Medulla oblongata (tissue), 1 donor: ENCODE measurements at regions not wholly inside any gene's neighbourhood (a gene's known extent, or its start where the extent isn't known, plus 50 kb on each side); places are given as distances from the start of the nearest gene placed in this dataset.
A peak's percentile ranks its signal among the peaks of the same experiment; 100 is the strongest.
"Not testable (repeated sequence)": the region's sequence is repeated elsewhere in the genome, so short reads cannot be mapped to it uniquely, and the experiment has no call there.

Experiments
- DNase-seq: peaks from one replicate; pipeline ENCODE4 v3.0.0-alpha.2; 2015; ENCODE audit errors: extremely low spot score

- DNase-seq = no peak
Measured at GRCh38 chr11:25615069-25615468, 716.9 kb upstream of the ANO3 start.

GRCh38 chr11:25615841-25616240 is 716.1 kb upstream of the ANO3 start:
- DNase-seq = no peak

- DNase-seq = no peak
Measured at GRCh38 chr11:25625094-25625493, 706.8 kb upstream of the ANO3 start.

- no peak for DNase-seq
Measured at GRCh38 chr11:25628030-25628429, 703.9 kb upstream of the ANO3 start.

GRCh38 chr11:25633230-25633629 is 698.7 kb upstream of the ANO3 start:
- no peak for DNase-seq

- not testable (repeated sequence) for DNase-seq
Measured at GRCh38 chr11:25649220-25649619, 682.7 kb upstream of the ANO3 start.

- no peak for DNase-seq
Measured at GRCh38 chr11:25650319-25650718, 681.6 kb upstream of the ANO3 start.

- peak; percentile 4 for DNase-seq
Measured at GRCh38 chr11:25655636-25656035, 676.3 kb upstream of the ANO3 start.

- no peak for DNase-seq
Measured at GRCh38 chr11:25658916-25659315, 673.0 kb upstream of the ANO3 start.

GRCh38 chr11:25659706-25660105 is 672.2 kb upstream of the ANO3 start:
- no peak for DNase-seq

GRCh38 chr11:25667871-25668270 is 664.1 kb upstream of the ANO3 start:
- no peak for DNase-seq

- DNase-seq = no peak
Measured at GRCh38 chr11:25691959-25692358, 640.0 kb upstream of the ANO3 start.

GRCh38 chr11:25702417-25702816 is 629.5 kb upstream of the ANO3 start:
- no peak for DNase-seq

GRCh38 chr11:25710975-25711374 is 621.0 kb upstream of the ANO3 start:
- no peak for DNase-seq

- no peak for DNase-seq
Measured at GRCh38 chr11:25727944-25728343, 604.0 kb upstream of the ANO3 start.

GRCh38 chr11:25730230-25730629 is 601.7 kb upstream of the ANO3 start:
- no peak for DNase-seq

- DNase-seq = no peak
Measured at GRCh38 chr11:25733777-25734176, 598.2 kb upstream of the ANO3 start.

- DNase-seq = peak; percentile 12
Measured at GRCh38 chr11:25734591-25735211, 597.2 kb upstream of the ANO3 start.

GRCh38 chr11:25737071-25737675 is 594.8 kb upstream of the ANO3 start:
- DNase-seq = no peak

GRCh38 chr11:25741886-25742285 is 590.0 kb upstream of the ANO3 start:
- DNase-seq = no peak

- no peak for DNase-seq
Measured at GRCh38 chr11:25742800-25743199, 589.1 kb upstream of the ANO3 start.

GRCh38 chr11:25755381-25755780 is 576.5 kb upstream of the ANO3 start:
- DNase-seq = no peak

GRCh38 chr11:25755918-25756584 is 575.9 kb upstream of the ANO3 start:
- DNase-seq = no peak
